Neuronal stem cell (in vitro differentiated cells): ENCODE measurements at regions not wholly inside any gene's neighbourhood (a gene's known extent, or its start where the extent isn't known, plus 50 kb on each side); places are given as distances from the start of the nearest gene placed in this dataset.

Source experiments
- DNase-seq: peaks from one replicate; pipeline ENCODE4 v3.0.0-alpha.2; 2013; ENCODE audit warnings: low spot score
- H2AFZ ChIP-seq: one replicate; pipeline ENCODE4 v1.6.1; 2013; ENCODE audit warnings: mild to moderate bottlenecking, low read length, inconsistent platforms
- H2AK5ac ChIP-seq: 2 replicates; pipeline ENCODE4 v1.6.1; 2013; ENCODE audit warnings: low read depth, mild to moderate bottlenecking, inconsistent platforms, low read length, moderate library complexity, mixed read lengths
- H2BK120ac ChIP-seq: 2 replicates; pipeline ENCODE4 v1.6.1; 2013; ENCODE audit warnings: low read depth, mild to moderate bottlenecking, inconsistent platforms, low read length, moderate library complexity, mixed read lengths
- H2BK12ac ChIP-seq: one replicate; pipeline ENCODE4 v1.6.1; 2013; ENCODE audit warnings: low read length, inconsistent platforms
- H2BK15ac ChIP-seq: 2 replicates; pipeline ENCODE4 v1.6.1; 2013; ENCODE audit warnings: mild to moderate bottlenecking, low read length, inconsistent platforms, mixed read lengths
- H2BK5ac ChIP-seq: one replicate; pipeline ENCODE4 v1.6.1; 2013; ENCODE audit warnings: inconsistent platforms, mild to moderate bottlenecking, low read length, moderate library complexity
- H3K14ac ChIP-seq: one replicate; pipeline ENCODE4 v1.6.1; 2013; ENCODE audit warnings: low read length, inconsistent platforms
- H3K18ac ChIP-seq: 2 replicates; pipeline ENCODE4 v1.6.1; 2013; ENCODE audit warnings: low read length, inconsistent platforms
- H3K23ac ChIP-seq: 2 replicates; pipeline ENCODE4 v1.6.1; 2013; ENCODE audit warnings: low read depth, mild to moderate bottlenecking, mixed read lengths, low read length, inconsistent platforms; ENCODE audit not compliant: poor library complexity
- H3K27ac ChIP-seq: replicated peaks from 3 replicates; pipeline ENCODE4 v1.5.1; 2013; ENCODE audit warnings: low read length, inconsistent platforms
- H3K27me3 ChIP-seq, 3 experiments: 2 replicates each; pipeline ENCODE4 v1.6.1; 2013; ENCODE audit warnings: low read length in 3 of 3, mild to moderate bottlenecking in 2 of 3, inconsistent platforms in 1 of 3, low read depth in 1 of 3, mixed read lengths in 1 of 3, moderate library complexity in 1 of 3; ENCODE audit not compliant: control insufficient read depth in 3 of 3, insufficient read depth in 3 of 3
- H3K36me3 ChIP-seq, 2 donors: replicated peaks in 1 of 2; 2 replicates each; pipeline ENCODE4 v1.6.1; 2013; ENCODE audit warnings: low read length in 2 of 2; ENCODE audit not compliant: control insufficient read depth in 2 of 2, insufficient read depth in 2 of 2
- H3K4ac ChIP-seq: 2 replicates; pipeline ENCODE4 v1.6.1; 2013; ENCODE audit warnings: inconsistent platforms, mild to moderate bottlenecking, low read length, moderate library complexity
- H3K4me1 ChIP-seq, 2 donors: 1 replicate in 1 of 2; 2 replicates in 1 of 2; pipeline ENCODE4 v1.6.1; 2013; ENCODE audit warnings: low read length in 2 of 2, low read depth in 1 of 2; ENCODE audit not compliant: control insufficient read depth in 2 of 2, insufficient read depth in 1 of 2
- H3K4me2 ChIP-seq: one replicate; pipeline ENCODE4 v1.6.1; 2013; ENCODE audit warnings: mild to moderate bottlenecking, low read length, inconsistent platforms; ENCODE audit not compliant: insufficient read depth, poor library complexity, severe bottlenecking
- H3K4me3 ChIP-seq, 2 donors: 2 replicates each; pipeline ENCODE4 v1.5.1; 2013; ENCODE audit warnings: low read length in 2 of 2, mild to moderate bottlenecking in 2 of 2, inconsistent platforms in 1 of 2, moderate library complexity in 1 of 2
- H3K79me1 ChIP-seq: one replicate; pipeline ENCODE4 v1.6.1; 2013; ENCODE audit warnings: low read depth, mild to moderate bottlenecking, inconsistent platforms, low read length, moderate library complexity
- H3K9ac ChIP-seq: one replicate; pipeline ENCODE4 v1.6.1; 2013; ENCODE audit warnings: mild to moderate bottlenecking, low read depth, low read length, inconsistent platforms; ENCODE audit not compliant: poor library complexity
- H3K9me3 ChIP-seq, 2 donors: replicated peaks in 1 of 2; 2 replicates each; pipeline versions ENCODE3 to v1.6.1; 2013; ENCODE audit warnings: low read length in 2 of 2, mild to moderate bottlenecking in 2 of 2, inconsistent platforms in 1 of 2, low read depth in 1 of 2, mixed read lengths in 1 of 2, moderate library complexity in 1 of 2; ENCODE audit not compliant: control insufficient read depth in 2 of 2, insufficient read depth in 1 of 2
- H4K8ac ChIP-seq: one replicate; pipeline ENCODE4 v1.6.1; 2013; ENCODE audit warnings: low read depth, mild to moderate bottlenecking, inconsistent platforms, low read length, moderate library complexity
- H4K91ac ChIP-seq: one replicate; pipeline ENCODE4 v1.6.1; 2013; ENCODE audit warnings: low read length, low read depth, mild to moderate bottlenecking, inconsistent platforms; ENCODE audit not compliant: poor library complexity
- WGBS, 2 donors: extraction: QIAGEN DNeasy Blood & Tissue Kit; methylation state at CpG; one replicate each; pipeline ENCODE4 v1.1.7; 2013; ENCODE audit warnings: missing lambda C conversion rate in 2 of 2, mixed read lengths in 1 of 2; ENCODE audit not compliant: insufficient read length in 2 of 2, insufficient replicate concordance in 1 of 2; ENCODE audit errors: extremely low coverage in 2 of 2; 5-methylcytosine and 5-hydroxymethylcytosine counted together

DNA sequence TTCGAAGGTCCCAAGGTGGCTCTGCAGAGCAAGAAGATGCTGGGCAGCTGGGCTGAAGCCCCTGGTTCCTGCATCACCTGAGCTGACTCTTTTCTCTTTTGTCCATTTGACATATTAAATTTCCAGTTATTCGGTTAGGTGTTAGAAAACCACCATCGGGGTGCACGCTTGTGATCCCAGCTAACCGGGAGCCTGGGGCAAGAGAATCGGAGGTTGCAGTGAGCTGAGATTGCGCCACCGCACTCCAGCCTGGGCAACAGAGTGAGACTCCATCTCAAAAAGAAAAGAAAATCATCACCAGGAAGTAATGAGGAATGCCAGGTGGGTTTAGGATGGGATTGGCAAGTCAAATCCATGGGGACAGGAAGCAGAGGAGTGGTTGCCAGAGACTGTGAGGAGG is 76.3 kb upstream of the ZC3H12A start:
- Histone ChIP-seq H4K91ac (no peak overlapping the region), H3K4me1 (peaks cover 0 to 29% of the 10 kb centered on the region in 2 donors), H3K23ac (no peak overlapping the region), H3K4me2 (no peak overlapping the region), H2BK12ac (no peak overlapping the region), H3K4ac (no peak overlapping the region), H3K27ac (no peak overlapping the region), H3K27me3 (peaks cover 0 to 71% (median 0%) of the 10 kb centered on the region in 3 experiments), H3K9me3 (no peaks in the 10 kb centered on the region), H4K8ac (no peak overlapping the region), H2BK120ac (no peak overlapping the region), H2BK5ac (no peak overlapping the region), H3K4me3 (no peak overlapping the region), H3K9ac (no peak overlapping the region), H2AFZ (no peak overlapping the region), H3K36me3 (no peaks in the 10 kb centered on the region), H3K14ac (no peak overlapping the region), H3K79me1 (no peaks in the 10 kb centered on the region), H2AK5ac (no peak overlapping the region), H3K18ac (no peak overlapping the region), H2BK15ac (no peak overlapping the region)
- no CpG with 5 or more reads among the region's 8 CpGs for WGBS, 2 donors
- no peak for DNase-seq

- no peak overlapping the region for H2BK5ac ChIP-seq
- H3K14ac ChIP-seq: no peak overlapping the region
- no peak overlapping the region for H3K18ac ChIP-seq
- H3K23ac ChIP-seq: no peak overlapping the region
- H3K27ac ChIP-seq: no peak overlapping the region
- no peak overlapping the region for H2BK15ac ChIP-seq
- no peak overlapping the region for H3K4ac ChIP-seq
- H3K9ac ChIP-seq: no peak overlapping the region
- no peaks in the 10 kb centered on the region for H3K79me1 ChIP-seq
- H4K8ac ChIP-seq: no peak overlapping the region
- no peak overlapping the region for H3K4me3 ChIP-seq
- no peak for DNase-seq
- no peak overlapping the region for H2BK120ac ChIP-seq
- no peak overlapping the region for H3K4me2 ChIP-seq
- no peaks in the 10 kb centered on the region for H3K36me3 ChIP-seq
- H2BK12ac ChIP-seq: no peak overlapping the region
- no peak overlapping the region for H4K91ac ChIP-seq
- peaks cover 0 to 70% (median 0%) of the 10 kb centered on the region in 3 experiments for H3K27me3 ChIP-seq
- peaks cover 0 to 21% of the 10 kb centered on the region in 2 donors for H3K4me1 ChIP-seq
- H2AK5ac ChIP-seq: peak overlapping the region; percentile 10
- no peak overlapping the region for H2AFZ ChIP-seq
- no peaks in the 10 kb centered on the region for H3K9me3 ChIP-seq
- WGBS, 2 donors: no CpG with 5 or more reads among the region's 6 CpGs
Observed at GRCh38 chr1:37399205-37399604, 75.2 kb upstream of the ZC3H12A start.

GRCh38 chr1:37399830-37400464 is 74.4 kb upstream of the ZC3H12A start:
- Histone ChIP-seq H4K8ac (no peak overlapping the region), H2BK15ac (no peak overlapping the region), H3K4me3 (no peak overlapping the region), H3K9me3 (no peaks in the 10 kb centered on the region), H3K27me3 (peaks cover 0 to 65% (median 0%) of the 10 kb centered on the region in 3 experiments), H4K91ac (no peak overlapping the region), H2BK5ac (no peak overlapping the region), H2BK120ac (no peak overlapping the region), H2BK12ac (no peak overlapping the region), H3K18ac (peak overlapping the region; percentile 3), H2AFZ (no peak overlapping the region), H3K27ac (no peak overlapping the region), H3K36me3 (no peaks in the 10 kb centered on the region), H3K4ac (no peak overlapping the region), H3K4me2 (no peak overlapping the region), H3K4me1 (peaks cover 0 to 16% of the 10 kb centered on the region in 2 donors), H2AK5ac (no peak overlapping the region), H3K14ac (no peak overlapping the region), H3K9ac (no peak overlapping the region), H3K79me1 (no peaks in the 10 kb centered on the region), H3K23ac (no peak overlapping the region)
- WGBS, 2 donors: no CpG with 5 or more reads among the region's 3 CpGs
- DNase-seq: no peak

- H3K4ac ChIP-seq: no peak overlapping the region
- H2AK5ac ChIP-seq: no peak overlapping the region
- no peak overlapping the region for H2AFZ ChIP-seq
- no peak overlapping the region for H2BK5ac ChIP-seq
- no peak overlapping the region for H2BK15ac ChIP-seq
- no peaks in the 10 kb centered on the region for H3K79me1 ChIP-seq
- H3K27me3 ChIP-seq: peaks cover 0 to 59% (median 0%) of the 10 kb centered on the region in 3 experiments
- no peak for DNase-seq
- no peak overlapping the region for H3K14ac ChIP-seq
- no peak overlapping the region for H2BK12ac ChIP-seq
- no peak overlapping the region for H4K8ac ChIP-seq
- no CpG with 5 or more reads among the region's 21 CpGs for WGBS, 2 donors
- H3K4me2 ChIP-seq: no peak overlapping the region
- H3K4me1 ChIP-seq: peaks cover 0 to 9% of the 10 kb centered on the region in 2 donors
- no peaks in the 10 kb centered on the region for H3K9me3 ChIP-seq
- no peak overlapping the region for H3K9ac ChIP-seq
- H3K18ac ChIP-seq: peak overlapping the region; percentile 3
- no peaks in the 10 kb centered on the region for H3K36me3 ChIP-seq
- H3K27ac ChIP-seq: no peak overlapping the region
- no peak overlapping the region for H2BK120ac ChIP-seq
- H3K4me3 ChIP-seq: no peak overlapping the region
- no peak overlapping the region for H3K23ac ChIP-seq
- no peak overlapping the region for H4K91ac ChIP-seq
Observed at GRCh38 chr1:37400466-37401225, 73.7 kb upstream of the ZC3H12A start.
